Heart left ventricle (tissue), 16 donors: ENCODE measurements at regions not wholly inside any gene's neighbourhood (a gene's known extent, or its start where the extent isn't known, plus 50 kb on each side); places are given as distances from the start of the nearest gene placed in this dataset.
A peak's percentile ranks its signal among the peaks of the same experiment; 100 is the strongest.

ENCODE experiments used
- ATAC-seq, 4 donors: fragments of 200-7000 bp; cut with Tn5 transposase; one replicate each; pipeline ENCODE4 v1.9.1; 2020 to 2022; ENCODE audit warnings: moderate library complexity in 4 of 4, mild to moderate bottlenecking in 3 of 4, moderate number of reproducible peaks in 1 of 4
- DNase-seq, 5 donors: peaks; one replicate each; pipeline ENCODE4 v3.0.0-alpha.2; 2020
- H3K27ac ChIP-seq, 12 donors: fragments of 200-600 bp; sonication (generic) in 4 of 12; one replicate each; pipeline versions ENCODE4 v1.5.0 to v1.8.0; 2016 to 2022; ENCODE audit warnings: mild to moderate bottlenecking in 2 of 12
- H3K27me3 ChIP-seq, 9 donors: fragments of 200-600 bp; sonication (generic) in 2 of 9; one replicate each; pipeline versions ENCODE4 v1.5.1 to v1.8.0; 2016 to 2022; ENCODE audit warnings: mild to moderate bottlenecking in 3 of 9
- H3K36me3 ChIP-seq, 9 donors: fragments of 200-600 bp; sonication (generic) in 2 of 9; one replicate each; pipeline versions ENCODE4 v1.5.0 to v1.8.0; 2018 to 2022; ENCODE audit warnings: mild to moderate bottlenecking in 2 of 9
- H3K4me1 ChIP-seq, 12 donors: fragments of 200-600 bp; sonication (generic) in 4 of 12; one replicate each; pipeline versions ENCODE4 v1.5.0 to v1.8.0; 2016 to 2022; ENCODE audit warnings: mild to moderate bottlenecking in 3 of 12
- H3K4me3 ChIP-seq, 12 donors: fragments of 200-600 bp; sonication (generic) in 4 of 12; one replicate each; pipeline versions ENCODE4 v1.5.0 to v1.8.0; 2017 to 2022; ENCODE audit warnings: mild to moderate bottlenecking in 9 of 12, moderate library complexity in 4 of 12
- H3K9me3 ChIP-seq, 12 donors: fragments of 200-600 bp; sonication (generic) in 4 of 12; one replicate each; pipeline versions ENCODE4 v1.5.0 to v1.8.0; 2016 to 2022; ENCODE audit warnings: mild to moderate bottlenecking in 1 of 12
- CTCF ChIP-seq, 12 donors: fragments of 200-600 bp; sonication (generic) in 4 of 12; IDR thresholded peaks; one replicate each; pipeline versions ENCODE4 v1.5.0 to v1.8.0; 2018 to 2022; ENCODE audit warnings: antibody characterized with exemption in 12 of 12, mild to moderate bottlenecking in 5 of 12
- POLR2A ChIP-seq, 2 donors: fragments of 450-650 bp; IDR thresholded peaks; one replicate each; pipeline ENCODE4 v1.6.1; 2017; ENCODE audit warnings: antibody characterized with exemption in 2 of 2, mild to moderate bottlenecking in 2 of 2, moderate library complexity in 2 of 2
- WGBS, 4 donors: extraction: QIAGEN DNeasy Blood & Tissue Kit in 2 of 4; methylation state at CpG; one replicate each; pipeline versions ENCODE4 v1.1.5 to v1.1.7; 2013 to 2018; 5-methylcytosine and 5-hydroxymethylcytosine counted together
- intact Hi-C, 10 donors: fragments of 100-400 bp; cut with DNase I; formaldehyde crosslinking; loops; one replicate each; pipeline versions ENCODE4 v1.11.1 to v1.14.2; 2022
- donor health status: ischemic (EF 13 %, LVEDD 7.1; RV severe dilation, severe dysfunction).
- donor health status: healthy with polysubstance abuse.
- donor health status: DM: no; HTN: yes; CAD: no.
- donor health status: DM: no; HTN: no; CAD: no.
- donor health status: ischemic (EF 25% LVEDD 6.9; RV normal size, moderate dysfunction).
- donor health status: ischemic (EF 25% LVEDD 5.7; RV mildly dilated, moderate dysfunction).
- donor health status: healthy.
- donor health status: DM: yes; HTN: yes; CAD: no.
- donor health status: ischemic (EF 35%, LVEDD 5.7; RV mildly dilated, moderate dysfunction).
- donor health status: nonischemic (EF 11% LVEDD 7.7; RV severe dilation, severe dysfunction).
- donor health status: DM: yes; HTN: yes; CAD: no.
- donor health status: PGD.
- donor health status: ischemic (EF 29% LVEDD 5.4; RV normal size, mild dysfunction).
- donor health status: nonischemic (EF 23%, LVEDD 6.1; RV moderate dilation, normal function).

GRCh38 chr9:124191691-124192395, 65.9 kb upstream of the NEK6 start:
- no peak for DNase-seq
- peaks cover 0 to 6% (median 0%) of the 10 kb centered on the region in 9 donors for H3K27me3 ChIP-seq
- ATAC-seq: no peak
- intact Hi-C loops: no loop called here
- H3K27ac ChIP-seq: no peak overlapping the region
- no peaks in the 10 kb centered on the region for H3K4me1 ChIP-seq
- WGBS, 4 donors: 83 to 95% (median 93%) methylated on average over 6 of the region's 6 CpGs
- H3K4me3 ChIP-seq: no peak overlapping the region
- TF ChIP-seq POLR2A (IDR thresholded peaks at IDR 0.05) (no peak), CTCF (IDR thresholded peaks at IDR 0.05) (no peak)
- H3K36me3 ChIP-seq: no peaks in the 10 kb centered on the region
- peaks cover 0 to 20% (median 2%) of the 10 kb centered on the region in 12 donors for H3K9me3 ChIP-seq

GRCh38 chr9:124196814-124197176, 61.0 kb upstream of the NEK6 start:
- ATAC-seq: no peak
- intact Hi-C loops: no loop called here

GRCh38 chr9:124197177-124198095, 60.3 kb upstream of the NEK6 start:
- peak overlapping the region in 1 of 12 donors; percentile 84 for H3K27ac ChIP-seq
- H3K4me3 ChIP-seq: peak overlapping the region in 1 of 12 donors; percentile 12

More at GRCh38 chr9:124196814-124197176, 61.0 kb upstream of the NEK6 start:
- H3K9me3 ChIP-seq: peaks cover 0 to 21% (median 2%) of the 10 kb centered on the region in 12 donors
- H3K27ac ChIP-seq: peak overlapping the region in 1 of 12 donors; percentile 84
- H3K4me3 ChIP-seq: no peak overlapping the region
- no peaks in the 10 kb centered on the region for H3K27me3 ChIP-seq
- 78 to 92% (median 90%) methylated on average over 2 of the region's 2 CpGs for WGBS, 4 donors
- no peak for DNase-seq
- no peaks in the 10 kb centered on the region for H3K36me3 ChIP-seq
- H3K4me1 ChIP-seq: peaks cover 0 to 18% (median 0%) of the 10 kb centered on the region in 12 donors
- no peak for TF ChIP-seq CTCF (IDR thresholded peaks at IDR 0.05)
- no peak for TF ChIP-seq POLR2A (IDR thresholded peaks at IDR 0.05)

More at GRCh38 chr9:124197177-124198095, 60.3 kb upstream of the NEK6 start:
- no peaks in the 10 kb centered on the region for H3K27me3 ChIP-seq
- TF ChIP-seq CTCF (IDR thresholded peaks at IDR 0.05): no peak
- TF ChIP-seq POLR2A (IDR thresholded peaks at IDR 0.05): no peak
- 61 to 88% (median 82%) methylated on average over 13 to 14 of the region's 14 CpGs for WGBS, 4 donors
- H3K36me3 ChIP-seq: no peaks in the 10 kb centered on the region
- ATAC-seq: peak in 3 of 4 donors; percentile 50 to 84 (median 76)
- peaks cover 0 to 21% (median 2%) of the 10 kb centered on the region in 12 donors for H3K9me3 ChIP-seq
- peaks cover 0 to 25% (median 0%) of the 10 kb centered on the region in 12 donors for H3K4me1 ChIP-seq
- peak in 2 of 5 donors; percentile 20 to 51 for DNase-seq
- intact Hi-C loops: no loop called here
